ENCODE measurements at regions not wholly inside any gene's neighbourhood (a gene's known extent, or its start where the extent isn't known, plus 50 kb on each side); places are given as distances from the start of the nearest gene placed in this dataset.

DNA sequence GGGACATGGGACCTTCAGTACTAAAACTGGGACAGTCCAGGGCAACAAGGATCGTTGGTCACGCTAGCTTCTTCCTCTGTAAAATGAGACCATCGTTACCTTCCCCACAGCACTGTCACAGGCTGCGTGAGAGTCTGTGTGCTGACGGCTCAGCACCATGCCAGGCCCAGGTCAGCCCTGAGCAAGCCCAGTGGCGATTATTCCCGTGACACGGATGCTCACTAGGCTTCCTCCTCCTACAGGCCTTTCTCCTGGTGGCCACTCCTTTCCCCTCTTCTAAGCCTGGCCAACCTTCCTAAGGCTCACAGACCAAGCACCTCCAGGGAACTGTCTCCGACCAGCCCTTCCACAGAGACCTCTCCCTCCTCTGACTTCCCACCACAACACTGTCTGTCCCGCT is 69.3 kb upstream of the RUNX3 start:
- DNase-seq: no peak

DNA sequence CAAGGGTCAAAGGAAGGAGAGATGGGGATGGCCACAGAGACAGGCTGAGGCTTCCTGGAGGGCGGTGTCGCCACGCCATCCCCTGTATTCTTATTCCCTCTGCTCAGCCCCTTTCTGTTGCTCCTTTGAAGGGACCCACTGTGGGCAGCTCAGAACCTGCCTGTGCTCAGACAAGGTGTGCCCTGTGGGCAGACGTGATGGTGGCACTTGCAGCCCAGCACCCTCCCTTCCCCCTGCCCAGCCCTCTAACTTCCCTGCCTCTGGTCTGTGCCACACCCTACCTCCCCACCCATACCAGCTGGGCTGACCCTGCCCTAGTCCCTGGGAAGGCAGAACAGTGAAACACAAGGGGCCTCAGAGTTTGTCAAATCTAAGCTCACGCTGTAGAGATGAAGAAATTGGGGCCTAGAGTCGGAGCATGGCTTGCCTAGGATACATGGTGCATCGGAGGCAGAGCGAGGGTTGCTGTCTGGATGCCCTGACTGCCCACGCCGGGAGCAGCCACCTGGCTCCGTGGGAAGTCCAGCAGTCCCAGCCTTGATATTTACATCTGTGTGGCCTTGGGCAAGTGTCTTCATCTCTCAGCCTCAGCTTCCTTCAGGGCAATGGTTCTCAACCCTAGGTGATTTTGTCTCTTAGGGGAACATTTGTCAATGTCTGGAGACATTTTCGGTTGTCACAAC is 68.6 kb upstream of the RUNX3 start:
- DNase-seq: no peak

DNA sequence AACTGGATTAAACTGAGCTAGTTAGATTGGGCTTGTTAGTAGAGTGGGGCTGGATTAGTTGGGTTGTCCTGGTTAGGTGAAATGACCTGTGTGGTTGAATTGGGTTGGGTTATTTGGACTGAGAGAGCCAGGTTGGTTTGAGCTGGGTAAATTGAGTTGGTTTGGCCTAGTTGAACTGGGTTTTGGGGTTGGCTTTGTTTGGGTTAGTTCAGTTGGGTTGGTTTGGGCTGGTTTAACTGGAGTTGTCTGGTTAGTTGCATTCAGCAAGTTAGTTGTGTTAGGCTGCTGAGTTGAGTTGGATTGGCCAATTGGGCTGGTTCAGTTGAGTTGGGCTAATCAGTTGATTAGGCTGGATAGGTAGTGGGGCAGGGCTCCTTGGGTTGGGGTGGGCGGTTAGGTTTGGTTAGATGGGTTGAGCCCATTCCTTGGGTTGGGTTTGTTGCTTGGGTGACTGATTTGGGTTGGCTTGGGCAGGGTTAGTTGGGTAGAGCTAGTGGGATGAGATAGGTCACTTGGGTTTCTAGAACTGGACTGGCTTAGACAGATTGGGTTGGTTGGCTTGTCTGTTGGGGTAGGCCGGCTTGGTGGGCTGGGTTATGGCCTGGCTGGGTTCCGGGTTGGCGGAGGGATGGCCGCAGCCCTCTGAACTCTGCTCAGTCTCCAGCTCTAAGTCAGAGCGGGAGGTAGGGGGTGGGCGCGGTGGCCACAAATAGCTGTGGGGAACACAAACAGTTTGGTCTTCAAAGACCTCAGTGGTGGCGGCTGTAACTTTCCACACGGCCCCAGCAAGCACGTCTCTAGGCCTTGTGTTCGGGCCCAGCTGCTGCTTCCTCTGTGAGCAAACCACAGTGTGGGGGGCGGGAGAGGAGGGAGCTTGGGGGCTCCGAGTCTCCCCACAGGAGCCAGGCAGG is 67.2 kb upstream of the RUNX3 start:
- peak; percentile 57 for DNase-seq

DNA sequence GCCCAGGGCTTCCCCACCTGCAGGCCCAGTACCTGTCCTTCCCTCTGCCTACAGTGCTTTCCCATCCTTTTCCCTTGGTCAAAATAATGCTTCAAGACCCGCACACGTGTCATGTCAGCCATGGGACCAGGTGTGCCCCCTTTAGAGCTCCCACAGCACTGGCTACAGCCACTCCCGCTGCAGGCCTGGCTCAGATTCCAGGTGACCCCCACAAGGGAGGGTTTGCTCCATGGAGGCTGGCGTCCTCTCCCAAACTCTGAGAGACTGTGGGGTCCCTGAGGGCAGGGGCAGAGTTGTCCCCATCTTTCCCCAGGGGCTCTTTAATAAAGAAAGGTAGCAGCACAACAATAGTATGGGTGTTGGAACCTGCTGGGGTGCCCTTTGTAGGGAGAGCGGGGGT is 66.4 kb upstream of the RUNX3 start:
- no peak for DNase-seq

DNA sequence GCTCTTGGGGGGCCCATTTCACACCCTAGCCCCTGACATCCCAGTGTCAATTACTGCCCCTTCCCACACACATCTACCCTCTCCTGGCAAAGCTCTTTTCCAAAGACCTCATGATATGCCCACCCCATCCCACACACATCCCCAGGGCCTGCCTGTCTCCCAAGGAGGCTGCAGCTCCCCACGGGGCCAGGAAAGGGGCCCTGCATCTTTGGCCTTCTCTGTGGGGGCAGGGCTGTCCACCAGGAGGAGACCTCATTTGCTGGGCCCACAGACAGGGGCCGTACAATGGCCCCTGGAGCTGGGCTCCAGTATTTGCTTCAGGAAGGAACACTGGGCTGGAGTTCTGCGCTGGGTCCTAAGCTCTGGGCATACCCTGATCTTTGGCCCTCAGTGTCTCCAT is 65.6 kb upstream of the RUNX3 start:
- no peak for DNase-seq

DNA sequence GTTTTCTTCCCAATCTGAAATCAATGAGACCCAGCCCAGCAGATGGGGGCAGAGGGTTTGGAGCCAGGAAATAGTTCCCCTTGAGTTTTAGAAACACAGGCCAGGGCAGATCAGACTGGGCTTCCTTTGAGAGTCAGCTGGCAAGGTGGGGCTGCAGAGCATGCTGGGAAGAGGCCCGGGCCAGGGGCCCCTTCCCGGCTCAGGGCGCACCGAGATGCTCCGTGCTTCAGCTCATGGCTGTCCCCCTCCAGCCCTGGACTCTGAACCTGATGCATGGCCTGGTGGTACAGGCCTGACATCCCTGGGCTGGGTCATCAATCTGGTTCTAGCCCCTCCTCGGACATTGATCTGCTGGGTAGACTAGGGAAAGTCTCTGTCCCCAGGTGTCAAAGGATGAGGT is 65.1 kb upstream of the RUNX3 start:
- no peak for DNase-seq

DNA sequence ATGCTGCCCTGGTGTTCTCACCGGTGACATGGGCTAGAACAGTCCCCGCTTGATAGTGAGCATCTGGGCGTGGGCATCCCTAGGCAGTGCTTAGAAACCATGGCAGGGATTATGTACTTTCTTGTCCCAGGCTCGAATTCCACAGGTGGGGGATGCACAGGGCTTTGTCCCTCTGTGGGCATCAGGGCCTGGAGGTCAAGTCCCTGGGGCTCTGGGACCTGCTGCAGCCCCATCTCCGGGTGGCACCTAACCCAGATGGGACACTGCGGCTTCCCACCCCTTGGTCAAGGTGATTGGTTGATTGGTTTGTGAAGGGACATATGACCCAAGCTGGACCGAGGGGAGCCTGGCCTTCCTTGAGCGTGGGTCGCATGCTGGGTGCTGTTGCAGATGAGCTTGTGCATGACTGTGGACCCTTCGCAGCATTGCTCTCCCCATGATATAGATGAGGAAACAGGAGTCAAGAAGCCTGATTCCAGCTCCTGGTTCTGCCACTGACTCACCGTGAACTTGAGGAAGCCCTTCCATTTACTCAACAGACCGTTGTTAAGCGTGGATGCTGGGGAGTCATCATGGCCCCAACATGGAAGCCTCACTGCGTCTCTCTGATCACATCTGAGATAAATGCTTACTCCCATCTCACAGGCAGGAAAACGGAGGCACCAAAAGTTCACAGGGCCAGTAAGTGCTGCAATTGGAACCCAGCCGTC is 64.0 kb upstream of the RUNX3 start:
- no peak for DNase-seq

DNA sequence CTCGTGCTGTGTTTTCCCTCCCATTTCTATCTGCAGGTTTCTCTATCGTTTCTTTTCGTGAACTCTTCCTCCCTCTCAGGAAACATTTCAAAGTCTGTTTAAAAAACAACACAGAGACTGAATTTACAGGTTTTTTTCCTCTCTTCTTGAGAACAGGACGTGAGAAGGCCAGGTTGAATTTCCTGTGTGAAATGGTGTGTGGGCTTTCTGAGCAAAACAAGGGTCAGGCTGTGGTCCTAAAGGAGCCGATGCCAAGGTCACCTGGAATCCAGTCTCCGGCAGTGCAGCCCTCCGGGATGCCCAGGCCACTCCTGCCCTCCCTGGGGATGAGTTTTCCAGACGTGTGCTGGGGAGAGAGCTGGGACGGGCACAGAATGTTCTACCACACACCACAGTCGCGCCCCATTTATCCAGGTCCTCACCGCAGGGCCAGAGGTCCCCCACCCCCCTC is 62.7 kb upstream of the RUNX3 start:
- DNase-seq: no peak

DNA sequence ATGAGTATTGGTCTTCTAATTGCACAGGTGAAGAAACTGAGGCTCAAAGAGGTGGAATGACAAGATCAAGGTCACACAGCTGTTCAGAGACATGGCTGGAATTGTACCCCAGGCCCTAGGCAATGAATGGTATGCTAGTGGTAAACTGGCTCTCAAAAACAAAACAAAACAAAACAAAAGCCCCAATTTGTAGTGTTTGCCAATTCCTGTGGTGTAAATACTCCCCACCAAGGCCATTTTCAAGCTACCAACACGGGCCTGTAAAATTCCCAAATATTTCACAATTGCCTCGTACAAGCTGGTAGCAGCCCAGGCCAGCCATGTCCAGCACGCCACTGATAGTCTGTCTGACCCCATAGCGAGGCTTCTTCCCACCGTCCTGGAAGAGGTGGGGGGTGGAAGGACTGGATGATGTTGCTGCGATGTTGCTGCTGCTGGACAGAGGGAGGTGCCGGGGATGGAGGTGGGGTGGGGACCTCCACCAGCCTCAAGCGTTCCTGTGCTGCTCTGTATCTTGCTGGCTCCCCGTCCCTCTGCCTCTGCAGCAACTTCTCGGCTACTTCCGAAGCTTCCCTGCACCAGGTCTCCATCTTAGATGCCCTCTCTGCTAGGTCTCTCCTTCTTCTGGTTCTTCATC is 62.2 kb upstream of the RUNX3 start:
- DNase-seq: no peak

DNA sequence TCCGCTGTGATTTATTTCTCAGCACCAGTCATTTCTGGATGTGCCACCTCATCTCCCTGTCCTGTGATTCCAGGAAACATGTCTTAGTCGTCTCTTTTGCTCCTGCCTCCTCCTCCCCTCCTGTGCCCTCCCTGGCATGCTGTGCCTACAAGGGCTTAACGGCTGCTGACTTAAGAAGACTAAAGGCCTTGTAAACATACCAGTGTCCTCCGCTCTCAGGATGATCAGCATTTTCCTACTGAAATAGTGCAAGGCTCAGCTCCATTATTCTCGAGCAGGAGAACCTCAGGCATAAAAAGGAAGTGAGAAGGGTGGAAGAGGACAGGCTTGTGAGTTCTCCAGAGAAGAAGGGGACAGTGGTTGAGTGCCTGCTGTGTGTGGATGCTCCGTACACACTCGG is 61.6 kb upstream of the RUNX3 start:
- no peak for DNase-seq

DNA sequence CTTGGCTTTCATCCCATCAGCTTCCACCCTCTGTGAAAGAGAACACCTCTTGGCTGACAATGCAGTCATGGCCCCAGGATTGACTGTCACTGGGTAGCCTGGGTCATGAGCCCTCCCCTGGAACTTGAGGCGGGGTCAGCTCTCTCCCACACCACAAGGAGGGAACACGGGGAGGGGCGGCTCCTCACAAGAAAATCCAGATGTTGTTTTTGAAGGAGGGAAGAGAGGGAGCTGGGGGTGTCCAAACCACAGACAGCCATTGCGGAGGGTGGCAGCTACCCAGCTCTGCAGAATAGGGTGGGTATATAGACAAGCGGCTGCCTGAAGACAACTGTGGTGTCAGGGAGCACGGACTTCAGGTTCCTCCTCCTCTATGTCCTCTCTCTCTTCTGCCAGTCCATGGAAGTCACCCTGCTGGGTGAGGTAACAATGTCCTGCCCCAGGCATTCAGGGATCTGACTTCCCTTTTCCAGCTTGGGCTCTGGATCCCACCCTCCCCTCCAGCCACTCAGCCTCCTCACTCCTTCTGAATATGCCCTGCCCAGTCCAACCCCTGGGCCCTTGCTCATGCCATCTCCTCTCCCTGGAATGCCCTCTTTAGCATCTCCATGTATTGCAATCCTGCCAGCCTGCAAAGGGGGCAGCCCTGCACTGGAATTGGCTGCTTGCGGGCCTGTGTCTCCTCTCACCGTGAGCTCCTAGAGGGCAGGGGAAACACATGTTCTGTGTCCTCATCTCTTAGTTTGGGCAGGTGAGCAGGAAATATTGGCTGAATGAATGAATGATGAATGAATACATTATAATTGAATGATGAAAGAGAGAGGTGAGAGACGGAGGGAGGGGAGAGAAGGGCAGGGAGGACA is 60.9 kb upstream of the RUNX3 start:
- DNase-seq: no peak

DNA sequence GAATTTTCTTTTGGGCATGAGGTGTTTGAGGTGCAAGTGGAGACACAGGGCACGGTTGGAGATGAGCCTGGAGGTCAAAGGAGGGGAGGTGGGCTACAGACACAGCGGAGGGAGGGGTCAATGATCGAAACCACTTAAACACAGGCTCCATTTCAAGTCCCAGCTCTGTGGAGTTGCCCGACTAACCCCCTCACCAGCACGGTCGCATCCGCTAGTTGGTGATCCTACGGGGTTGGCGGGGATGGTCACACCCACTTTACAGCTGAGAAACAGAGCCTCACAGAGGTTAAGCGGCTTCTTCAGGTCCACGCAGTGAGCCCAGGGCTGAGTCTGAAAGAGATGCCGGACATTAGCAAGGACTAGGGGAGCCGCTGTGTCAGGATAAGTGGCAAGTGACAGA is 60.1 kb upstream of the RUNX3 start:
- DNase-seq: no peak

DNA sequence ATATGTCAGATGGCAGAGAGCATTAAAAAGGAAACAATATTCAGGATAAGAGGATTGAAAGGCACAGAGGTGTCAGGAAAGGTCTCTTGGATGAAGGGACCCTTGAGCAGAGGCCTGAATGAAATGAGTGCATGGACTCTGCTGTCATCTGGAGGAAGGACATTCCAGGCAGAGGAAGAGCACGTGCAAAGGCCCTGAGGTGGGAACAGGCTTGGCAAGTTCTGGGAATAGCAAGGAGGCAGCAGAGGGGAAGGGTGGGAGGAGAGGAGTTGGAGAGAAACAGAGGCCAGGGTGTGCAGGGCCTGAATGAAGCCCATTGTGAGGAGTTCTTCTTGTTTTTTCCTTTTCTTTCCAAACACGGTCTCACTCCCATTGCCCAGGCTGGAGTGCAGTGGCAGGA is 59.0 kb upstream of the RUNX3 start:
- DNase-seq: no peak

DNA sequence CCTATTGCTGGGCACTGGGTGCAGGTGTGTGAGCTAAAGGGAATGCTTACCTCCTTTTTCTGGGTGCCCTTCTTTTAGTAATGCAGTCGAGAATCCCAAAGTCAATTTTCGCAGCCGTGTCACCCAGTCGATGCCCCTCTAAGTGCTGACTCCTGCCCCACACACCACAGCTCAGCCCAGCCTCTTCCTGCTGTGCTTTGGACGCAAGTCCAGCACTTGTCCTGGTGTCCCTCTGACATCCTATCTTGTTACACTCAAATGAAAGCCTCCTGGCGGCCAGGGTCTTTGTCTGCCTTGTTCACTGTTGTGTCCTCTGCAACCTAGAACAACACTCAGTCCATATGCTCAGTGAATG is 58.5 kb upstream of the RUNX3 start:
- no peak for DNase-seq

DNA sequence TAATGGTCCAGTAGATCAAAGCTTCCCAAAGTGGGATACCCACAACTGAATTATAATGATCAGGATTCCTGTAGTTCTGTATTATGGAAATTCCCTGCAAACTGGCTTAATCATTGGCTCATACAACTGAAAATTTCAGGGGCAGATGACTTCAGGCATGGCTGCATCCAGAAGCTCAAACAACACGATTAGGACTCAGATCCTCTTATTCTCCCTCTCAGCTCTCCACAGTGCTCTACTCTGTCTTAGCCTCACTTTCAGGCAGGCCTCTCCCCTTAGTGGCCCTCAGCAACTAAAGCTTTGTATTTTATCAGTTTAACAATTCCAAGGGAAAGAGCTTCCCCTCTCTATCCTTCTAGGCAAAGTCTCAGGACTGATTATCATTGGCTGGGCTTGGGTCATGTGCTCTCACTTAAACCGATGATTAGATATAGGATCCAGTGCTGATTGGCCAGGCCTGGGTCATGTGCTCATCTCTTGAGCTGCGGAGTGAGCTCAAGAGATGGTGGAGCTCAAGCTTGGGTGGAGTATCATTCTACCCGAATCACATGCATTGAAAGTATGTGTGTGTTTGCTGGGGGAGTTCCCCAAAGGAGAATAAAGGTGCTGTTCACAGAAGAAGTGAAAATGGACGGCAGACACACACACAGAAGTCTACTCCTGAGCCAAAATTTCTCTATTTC is 57.9 kb upstream of the RUNX3 start:
- peak; percentile 38 for DNase-seq

DNA sequence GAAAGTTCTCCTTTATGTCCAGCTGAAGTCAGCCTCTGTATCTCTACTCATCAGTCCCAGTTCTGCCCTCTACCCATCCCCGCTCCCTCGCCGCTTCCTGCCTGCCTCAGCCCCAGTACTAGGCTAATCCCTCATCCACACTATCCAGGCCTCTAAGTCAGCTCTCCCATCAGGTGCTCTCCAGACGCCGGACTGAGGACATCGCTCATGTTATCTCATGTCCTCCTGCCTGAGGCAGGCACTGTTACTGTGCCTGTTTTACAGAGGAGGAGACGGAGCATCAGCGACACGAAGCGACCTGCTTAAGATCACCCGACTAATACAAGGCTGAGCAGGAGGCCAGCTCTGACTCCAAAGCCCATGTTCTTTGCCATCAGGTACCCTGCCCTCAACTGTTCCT is 57.3 kb upstream of the RUNX3 start:
- DNase-seq: no peak

DNA sequence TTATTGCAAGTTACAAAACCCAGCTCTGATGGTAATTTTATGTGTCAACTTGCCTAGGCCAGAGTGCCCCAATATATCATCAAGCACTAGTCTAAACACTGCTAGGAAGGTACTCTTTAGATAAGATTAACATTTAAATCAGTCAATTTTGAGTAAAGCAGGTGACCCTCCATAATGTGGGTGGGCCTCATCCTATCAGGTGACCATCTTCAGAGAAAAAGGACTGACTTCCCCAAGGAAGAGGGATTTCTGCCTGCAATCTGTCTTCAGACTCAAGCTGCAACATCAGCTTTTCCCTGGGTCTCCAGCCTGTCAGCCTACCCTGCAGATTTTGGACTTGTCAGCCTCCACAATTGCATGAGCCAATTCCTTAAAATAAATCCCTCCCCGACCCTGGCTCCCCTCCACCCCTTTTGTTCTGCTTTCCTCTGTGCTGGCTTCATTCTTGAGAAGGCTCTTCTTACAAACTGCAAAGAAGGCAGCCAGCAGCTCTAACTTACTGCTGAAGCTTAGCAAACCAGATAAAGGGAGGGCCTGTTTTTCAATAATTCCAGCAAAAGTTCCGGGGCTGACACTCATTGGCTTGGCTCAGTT is 56.4 kb upstream of the RUNX3 start:
- DNase-seq: no peak

DNA sequence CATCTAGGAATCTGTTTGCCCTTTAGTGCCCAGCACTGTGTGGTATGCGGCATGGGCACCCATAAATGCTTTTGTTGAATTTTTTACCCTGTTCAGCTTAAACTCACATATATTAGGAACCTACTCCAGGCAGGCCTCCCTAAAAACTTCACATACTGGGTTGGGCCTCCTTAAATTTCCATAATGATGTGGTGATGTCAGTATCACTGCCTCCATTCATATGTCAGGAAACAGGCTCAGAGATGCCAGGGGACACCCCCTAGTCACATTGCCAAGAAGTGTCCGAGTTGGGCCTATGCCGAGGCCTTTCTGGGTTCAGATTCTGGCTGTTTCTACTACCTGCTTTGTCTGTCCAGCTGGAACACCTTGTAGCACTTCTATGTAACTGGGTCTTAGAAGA is 55.7 kb upstream of the RUNX3 start:
- DNase-seq: no peak

DNA sequence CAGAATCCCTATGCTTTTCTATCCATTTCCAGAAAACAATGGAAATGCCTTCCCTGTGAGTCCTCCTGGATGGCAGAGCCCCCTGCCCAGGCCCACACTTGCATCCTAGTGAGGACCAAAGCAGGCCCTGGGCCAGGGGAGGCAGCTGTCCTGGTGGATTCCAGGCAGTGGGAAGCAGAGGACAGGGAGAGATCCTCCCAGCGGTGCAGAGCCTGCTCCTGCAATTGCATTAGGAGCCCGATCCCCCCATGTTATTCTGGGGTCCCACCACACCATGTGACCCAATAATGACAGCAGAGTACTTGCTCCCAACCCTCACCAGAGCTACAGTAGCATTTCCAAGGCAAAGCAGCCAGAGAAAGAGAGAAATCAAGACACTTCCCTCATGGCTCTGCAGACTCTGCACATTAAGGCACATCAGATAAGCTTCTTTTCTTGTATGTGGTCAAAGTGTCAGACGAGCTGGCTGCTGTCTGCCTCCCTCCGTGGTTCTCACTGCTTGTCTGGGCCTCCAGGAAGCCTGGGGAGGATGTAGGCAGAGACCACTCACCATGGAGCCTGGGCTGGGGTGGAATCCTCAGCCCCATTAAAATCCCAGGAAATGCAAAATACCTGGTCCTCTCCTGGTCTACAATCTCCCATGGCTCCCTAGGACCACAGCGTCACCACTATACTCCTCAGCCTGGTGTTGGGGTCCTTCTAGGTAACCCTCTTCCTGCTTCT is 54.9 kb upstream of the RUNX3 start:
- peak; percentile 58 for DNase-seq

DNA sequence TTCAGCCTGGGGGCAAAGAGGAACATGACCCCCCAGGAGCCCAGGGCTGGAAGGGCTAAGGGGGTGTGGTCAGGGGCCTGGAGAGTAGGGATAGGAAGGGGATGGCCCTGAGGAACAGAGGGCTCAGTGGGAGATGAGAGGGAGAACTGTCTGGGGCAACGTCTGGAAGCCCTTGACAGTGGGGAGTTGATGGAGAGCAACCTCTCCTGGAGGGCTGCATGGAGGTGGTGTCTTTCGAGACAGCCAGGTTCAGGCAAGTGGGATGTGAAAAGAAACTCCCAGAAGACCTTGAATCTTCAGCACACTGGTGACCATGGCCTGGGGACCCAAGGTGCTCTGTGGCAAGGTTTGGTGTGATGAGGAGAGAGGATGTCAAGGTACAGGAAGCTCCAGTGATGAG is 54.2 kb upstream of the RUNX3 start:
- DNase-seq: no peak
